ENCODE measurements at regions not wholly inside any gene's neighbourhood (a gene's known extent, or its start where the extent isn't known, plus 50 kb on each side); places are given as distances from the start of the nearest gene placed in this dataset.

GRCh38 chr9:13330396-13331004, 51.0 kb upstream of the MPDZ start:
- ATAC-seq (no peak), FAIRE-seq (no peak), DNase-seq (ENCODE audit: low read depth, low spot score) (no peak)
- H3K79me2 ChIP-seq (ENCODE audit: control insufficient read depth, insufficient read depth, low read length), result no peaks in the 10 kb centered on the region
- H3K36me3 ChIP-seq (ENCODE audit: control insufficient read depth in 2 of 2, insufficient read depth in 2 of 2, low read length in 1 of 2), result no peaks in the 10 kb centered on the region
- no peak overlapping the region for H3K4me3 ChIP-seq
- no peaks in the 10 kb centered on the region for H3K9me3 ChIP-seq (replicated peaks; ENCODE audit: control insufficient read depth, insufficient read depth, low read length)
- H3K27me3 ChIP-seq (replicated peaks in 1 of 2; ENCODE audit: control insufficient read depth in 2 of 2, insufficient read depth in 2 of 2, low read length in 1 of 2), result no peaks in the 10 kb centered on the region
- H3K27ac ChIP-seq (ENCODE audit: control insufficient read depth, insufficient read depth), result no peak overlapping the region
- BruUV-seq (replicated peaks), result no TSS peak
- RAD21 ChIA-PET (ENCODE audit: unreplicated experiment), result no interaction called here
- no peak overlapping the region for H2AFZ ChIP-seq (ENCODE audit: control insufficient read depth, low read depth, low read length)
- no peak overlapping the region for H3K4me2 ChIP-seq (ENCODE audit: control insufficient read depth, insufficient read depth)
- TF ChIP-seq USF1 (IDR thresholded peaks at IDR 0.05; ENCODE audit: borderline replicate concordance, extremely low read length, insufficient read depth, low read depth, low read length) (no peak), USF2 (IDR thresholded peaks at IDR 0.05; ENCODE audit: borderline replicate concordance, low read depth, low read length) (no peak), PML (IDR thresholded peaks at IDR 0.05; ENCODE audit: low read length) (no peak), HCFC1 (IDR thresholded peaks at IDR 0.05; ENCODE audit: low read length) (no peak), SMAD1 (IDR thresholded peaks at IDR 0.05; ENCODE audit: low read depth, partially characterized antibody) (no peak), STAT3 (IDR thresholded peaks at IDR 0.05; ENCODE audit: low read depth, low read length) (no peak), NR2C1 (IDR thresholded peaks at IDR 0.05) (no peak), PBX3 (IDR thresholded peaks at IDR 0.05; ENCODE audit: insufficient replicate concordance, low read depth, low read length) (no peak), BACH1 (IDR thresholded peaks at IDR 0.05; ENCODE audit: borderline replicate concordance) (no peak), RAD51 (IDR thresholded peaks at IDR 0.05) (no peak), SREBF2 (IDR thresholded peaks at IDR 0.05; ENCODE audit: low read length) (no peak)
- no peaks in the 10 kb centered on the region for H4K20me1 ChIP-seq (ENCODE audit: control insufficient read depth, insufficient read depth)
- H3K9ac ChIP-seq (ENCODE audit: control insufficient read depth, insufficient read depth, low read length), result no peak overlapping the region
- intact Hi-C loops (cut with micrococcal nuclease; ENCODE audit: unreplicated experiment) (no loop called here), in situ Hi-C loops (cut with MboI) (no loop called here)
- POLR2A ChIA-PET, result no interaction called here
- CTCF ChIA-PET, result no interaction called here
- 0% methylated on average over 1 of the region's 1 CpG for WGBS (ENCODE audit: insufficient coverage, insufficient replicate concordance, low lambda C conversion rate, missing lambda C conversion rate)
- SMC1A ChIA-PET (ENCODE audit: uncharacterized antibody, unreplicated experiment), result no interaction called here
- no peaks in the 10 kb centered on the region for H3K4me1 ChIP-seq (ENCODE audit: control insufficient read depth, insufficient read depth, low read length)
